Left cardiac atrium (tissue), 4 donors: ENCODE measurements at regions not wholly inside any gene's neighbourhood (a gene's known extent, or its start where the extent isn't known, plus 50 kb on each side); places are given as distances from the start of the nearest gene placed in this dataset.

Source experiments
- ATAC-seq, 2 donors: fragments of 200-7000 bp; cut with Tn5 transposase; one replicate each; pipeline ENCODE4 v1.9.1; 2020; ENCODE audit warnings: mild to moderate bottlenecking in 2 of 2, moderate library complexity in 2 of 2
- DNase-seq: peaks from one replicate; pipeline ENCODE4 v3.0.0-alpha.2; 2020
- intact Hi-C, 2 donors: fragments of 100-400 bp; cut with DNase I; formaldehyde crosslinking; loops; one replicate each; pipeline versions ENCODE4 v1.14.1 to v1.15.1; 2022 to 2023
- donor health status: DM: no; HTN: yes; CAD: no.
- donor health status: DM: no; HTN: yes; CAD: no; lungs with severe emphysema.
- donor health status: DM: yes; HTN: yes; CAD: no.
- donor health status: Dilated cardiomyopathy.

DNA sequence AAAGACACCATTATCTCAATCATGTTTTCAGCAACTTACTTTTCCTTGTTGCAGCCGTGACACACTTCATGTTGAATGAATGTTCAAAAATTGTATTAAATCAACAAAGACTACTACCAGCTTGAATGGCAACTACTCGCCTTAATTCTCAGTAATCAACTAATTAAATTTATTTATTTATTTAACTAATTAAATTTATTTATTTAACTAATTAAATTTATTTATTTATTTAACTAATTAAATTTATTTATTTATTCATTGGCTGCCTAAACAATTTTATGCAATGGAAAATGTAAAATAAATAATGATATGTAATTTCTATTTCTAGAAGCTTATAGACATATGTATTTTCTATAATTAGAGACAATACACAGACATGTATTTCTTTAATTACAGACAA is 435.4 kb downstream of the GPAM start:
- intact Hi-C loops = no loop called here
- DNase-seq = no peak
- no peak for ATAC-seq

- DNase-seq (no peak), ATAC-seq (no peak)
- intact Hi-C loops = loop anchor here (10.0 kb wide), 2 partner anchors 384 to 564 kb away; no protein-coding TSS in a partner anchor
Observed at GRCh38 chr10:111750165-111750849, 433.3 kb downstream of the GPAM start.

- intact Hi-C loops = loop anchor here (10.0 kb wide), 2 partner anchors 378 to 558 kb away; no protein-coding TSS in a partner anchor
- ATAC-seq (peak in 1 of 2 donors; percentile 51), DNase-seq (peak; percentile 18)
Observed at GRCh38 chr10:111756217-111757061, 427.1 kb downstream of the GPAM start.

GRCh38 chr10:111758593-111758992 is 425.0 kb downstream of the GPAM start:
- intact Hi-C loops = loop anchor here (10.0 kb wide), 2 partner anchors 376 to 556 kb away; no protein-coding TSS in a partner anchor
- DNase-seq = no peak
- ATAC-seq = no peak

GRCh38 chr10:111762114-111762513 is 421.5 kb downstream of the GPAM start:
- DNase-seq = no peak
- intact Hi-C loops = no loop called here
- ATAC-seq = no peak

- no peak for DNase-seq
- intact Hi-C loops = no loop called here
- ATAC-seq = no peak
Observed at GRCh38 chr10:111765216-111765615, 418.3 kb downstream of the GPAM start.

DNA sequence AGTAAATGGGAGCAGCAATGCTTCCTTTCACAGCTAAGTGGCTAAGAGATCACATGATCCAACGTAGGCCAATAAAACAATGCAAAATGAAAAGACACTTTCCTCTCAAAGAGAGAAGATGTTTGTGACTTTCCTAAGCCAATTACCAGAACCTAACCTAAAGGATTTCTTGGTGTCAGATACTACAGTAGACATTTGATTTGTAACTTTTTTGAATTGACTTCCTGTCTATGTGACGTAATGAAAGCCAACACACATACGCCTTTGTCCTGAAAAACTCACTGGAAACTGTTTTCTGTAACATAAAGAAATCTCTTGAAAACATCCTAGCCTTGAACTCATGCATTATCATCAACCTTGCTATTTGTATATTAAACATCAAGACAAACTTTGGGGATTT is 417.1 kb downstream of the GPAM start:
- no peak for DNase-seq
- no peak for ATAC-seq
- intact Hi-C loops = no loop called here

GRCh38 chr10:111767661-111768060 is 415.9 kb downstream of the GPAM start:
- DNase-seq (no peak), ATAC-seq (no peak)
- intact Hi-C loops = no loop called here

- ATAC-seq (no peak), DNase-seq (no peak)
- intact Hi-C loops = no loop called here
Observed at GRCh38 chr10:111773950-111774349, 409.6 kb downstream of the GPAM start.

DNA sequence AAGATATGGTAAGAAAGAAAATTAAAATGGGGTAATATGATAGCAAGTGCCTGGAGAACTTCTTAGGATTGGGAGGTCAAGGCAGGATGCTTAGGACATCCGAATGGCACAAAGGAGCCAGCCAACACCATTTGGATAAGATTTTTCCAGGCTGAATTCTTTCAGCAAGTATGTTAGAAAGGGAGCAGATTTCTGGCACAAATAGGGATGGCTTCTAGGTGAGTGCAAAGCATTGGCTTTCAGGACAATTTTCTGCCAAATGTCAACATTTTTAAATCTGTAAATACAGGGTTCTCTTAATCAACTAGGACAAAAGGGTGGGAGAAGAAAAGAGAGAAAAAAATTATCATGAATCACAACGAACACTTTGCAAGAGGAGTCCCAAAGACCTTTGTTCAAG is 409.1 kb downstream of the GPAM start:
- intact Hi-C loops = no loop called here
- ATAC-seq (no peak), DNase-seq (no peak)

- intact Hi-C loops = no loop called here
- DNase-seq (no peak), ATAC-seq (no peak)
Observed at GRCh38 chr10:111784436-111784835, 399.1 kb downstream of the GPAM start.

DNA sequence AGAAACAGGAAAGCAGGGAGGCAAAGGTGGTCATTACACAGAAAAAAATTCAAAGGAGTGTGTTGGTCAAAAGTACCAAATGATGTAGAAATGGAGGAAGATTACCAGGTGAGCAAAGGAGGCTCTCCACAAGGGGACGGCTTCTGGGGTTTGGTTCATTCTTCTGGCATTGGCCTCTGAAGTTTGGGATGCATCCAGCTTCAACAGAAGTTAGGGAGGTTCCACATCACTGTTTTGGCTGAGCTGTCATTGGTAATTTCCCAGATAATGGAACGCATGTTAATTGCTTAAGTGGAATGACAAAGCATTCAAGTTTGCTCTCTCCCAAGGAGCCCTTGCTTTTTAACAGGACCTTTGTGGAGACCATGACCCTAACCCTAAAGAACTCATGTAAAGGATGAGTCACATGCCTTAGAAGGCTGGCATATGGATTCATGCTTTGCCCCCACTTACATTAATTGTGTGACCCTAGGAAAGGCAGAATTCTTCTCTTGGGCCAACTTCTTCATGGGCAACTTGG is 398.6 kb downstream of the GPAM start:
- no peak for DNase-seq
- no peak for ATAC-seq
- intact Hi-C loops = no loop called here

GRCh38 chr10:111785921-111786320 is 397.6 kb downstream of the GPAM start:
- ATAC-seq (no peak), DNase-seq (no peak)
- intact Hi-C loops = no loop called here

DNA sequence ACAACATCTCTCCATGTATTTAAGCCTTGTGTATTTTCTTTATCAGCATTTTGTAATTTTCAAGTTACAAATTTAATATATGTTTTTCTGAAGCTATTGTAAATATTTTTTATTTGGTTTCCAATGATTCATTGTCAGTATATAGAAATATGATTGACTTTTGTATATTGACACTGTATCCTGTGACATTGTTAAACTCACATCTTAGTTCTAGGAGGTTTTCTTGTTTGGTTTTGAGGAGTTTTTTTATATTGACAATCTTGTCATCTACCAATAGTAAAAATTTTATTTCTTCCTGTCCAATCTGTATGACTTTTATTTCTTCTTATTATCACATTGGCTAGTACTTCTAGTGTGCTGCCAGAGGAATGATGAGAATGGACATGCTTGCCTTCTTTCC is 393.7 kb downstream of the GPAM start:
- DNase-seq = no peak
- intact Hi-C loops = no loop called here
- no peak for ATAC-seq

- ATAC-seq = no peak
- intact Hi-C loops = no loop called here
- no peak for DNase-seq
Observed at GRCh38 chr10:111801841-111802240, 381.7 kb downstream of the GPAM start.

GRCh38 chr10:111804781-111805180 is 378.8 kb downstream of the GPAM start:
- no peak for ATAC-seq
- intact Hi-C loops = no loop called here
- DNase-seq = no peak

- ATAC-seq = no peak
- intact Hi-C loops = no loop called here
- no peak for DNase-seq
Observed at GRCh38 chr10:111811517-111811916, 372.0 kb downstream of the GPAM start.

- DNase-seq = no peak
- intact Hi-C loops = no loop called here
- no peak for ATAC-seq
Observed at GRCh38 chr10:111820471-111820870, 363.1 kb downstream of the GPAM start.

DNA sequence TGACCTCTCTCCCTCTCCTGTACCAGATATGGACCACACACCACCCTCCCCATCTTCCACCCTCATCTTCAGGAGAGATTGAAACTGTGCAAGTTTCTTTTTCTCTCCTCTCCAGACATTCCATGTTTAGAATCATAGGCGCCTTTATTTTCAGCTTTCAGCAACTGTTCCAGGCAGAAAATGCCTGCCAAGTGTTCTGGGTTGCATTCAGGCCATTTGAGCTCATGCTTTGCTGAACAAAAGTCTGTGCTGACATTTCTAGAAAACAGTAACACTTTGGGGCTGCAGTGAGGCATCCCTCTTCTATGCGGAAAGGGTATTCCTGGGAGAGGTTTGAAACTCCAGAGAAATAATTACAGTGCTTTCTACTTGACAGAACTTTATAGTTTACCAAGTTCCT is 361.7 kb downstream of the GPAM start:
- intact Hi-C loops = no loop called here
- ATAC-seq (no peak), DNase-seq (no peak)

- ATAC-seq = no peak
- intact Hi-C loops = no loop called here
- DNase-seq = no peak
Observed at GRCh38 chr10:111822661-111823060, 360.9 kb downstream of the GPAM start.
